Kidney (tissue), 13 donors: ENCODE measurements at regions not wholly inside any gene's neighbourhood (a gene's known extent, or its start where the extent isn't known, plus 50 kb on each side); places are given as distances from the start of the nearest gene placed in this dataset.
A peak's percentile ranks its signal among the peaks of the same experiment; 100 is the strongest.

Source experiments
- DNase-seq, 5 donors: peaks; one replicate each; pipeline ENCODE4 v3.0.0-alpha.2; 2013 to 2020
- FAIRE-seq: peaks from 2 replicates; lab custom pipeline; 2012; peaks lifted over from hg19 to GRCh38; lab: Jason Lieb, UNC
- H3K27ac ChIP-seq, 2 donors: one replicate each; pipeline ENCODE4 v1.7.0; 2013; ENCODE audit warnings: low read depth in 2 of 2, low read length in 2 of 2, inconsistent platforms in 1 of 2
- H3K27me3 ChIP-seq: one replicate; pipeline ENCODE4 v1.7.1; 2013; ENCODE audit warnings: low read length, inconsistent platforms; ENCODE audit not compliant: control insufficient read depth, insufficient read depth
- H3K36me3 ChIP-seq, 3 donors: one replicate each; pipeline versions ENCODE4 v1.7.0 to v1.7.1; 2013; ENCODE audit warnings: low read length in 3 of 3, control low read depth in 1 of 3, inconsistent platforms in 1 of 3; ENCODE audit not compliant: insufficient read depth in 3 of 3, control insufficient read depth in 2 of 3
- H3K4me1 ChIP-seq, 3 donors: one replicate each; pipeline versions ENCODE4 v1.7.0 to v1.7.1; 2013; ENCODE audit warnings: low read length in 3 of 3, inconsistent platforms in 1 of 3, low read depth in 1 of 3; ENCODE audit not compliant: control insufficient read depth in 2 of 3, insufficient read depth in 2 of 3
- H3K4me3 ChIP-seq, 3 donors: one replicate each; pipeline versions ENCODE4 v1.7.0 to v1.8.1; 2013; ENCODE audit warnings: low read length in 3 of 3, control low read depth in 1 of 3, inconsistent platforms in 1 of 3
- H3K9ac ChIP-seq, 3 donors: one replicate each; pipeline versions ENCODE4 v1.7.0 to v1.7.1; 2013; ENCODE audit warnings: low read length in 3 of 3, control low read depth in 1 of 3, inconsistent platforms in 1 of 3
- H3K9me3 ChIP-seq, 3 donors: one replicate each; pipeline versions ENCODE4 v1.7.0 to v1.7.1; 2013; ENCODE audit warnings: low read length in 3 of 3, control low read depth in 1 of 3, inconsistent platforms in 1 of 3; ENCODE audit not compliant: control insufficient read depth in 2 of 3, insufficient read depth in 1 of 3
- CTCF ChIP-seq: IDR thresholded peaks from 3 replicates; pipeline ENCODE4 v1.5.1; 2012; ENCODE audit warnings: mild to moderate bottlenecking, moderate library complexity, borderline replicate concordance; ENCODE audit not compliant: insufficient read depth; ENCODE audit errors: extremely low read depth
- intact Hi-C: fragments of 100-400 bp; cut with DNase I; formaldehyde crosslinking; loops from one replicate; pipeline ENCODE4 v1.11.1; 2022
- donor health status: control.
- donor health status: control.
- donor health status: control.
- donor health status: control.
- donor health status: control.
- donor health status: DM: yes; HTN: yes; CAD: no.
- donor health status: Normal renal cell carcinoma (clear cell type).

GRCh38 chr15:95269242-95270183 lies 1038.2 kb downstream of the MCTP2 start:
- peak overlapping the region in 1 of 2 donors; percentile 49 for H3K27ac ChIP-seq
- no peaks in the 10 kb centered on the region for H3K36me3 ChIP-seq
- no peak overlapping the region for H3K9ac ChIP-seq
- H3K4me3 ChIP-seq = no peak overlapping the region
- no peaks in the 10 kb centered on the region for H3K27me3 ChIP-seq
- H3K9me3 ChIP-seq = no peaks in the 10 kb centered on the region
- H3K4me1 ChIP-seq = no peaks in the 10 kb centered on the region
- intact Hi-C loops = no loop called here
- FAIRE-seq (no peak), DNase-seq (peak in 1 of 5 donors; percentile 76)
- TF ChIP-seq CTCF = no peak

GRCh38 chr15:95274101-95274500 lies 1042.7 kb downstream of the MCTP2 start:
- intact Hi-C loops = no loop called here
- Histone ChIP-seq H3K9ac (no peak overlapping the region), H3K36me3 (no peaks in the 10 kb centered on the region), H3K9me3 (no peaks in the 10 kb centered on the region), H3K4me3 (no peak overlapping the region), H3K27me3 (no peaks in the 10 kb centered on the region), H3K4me1 (peaks cover 0 to 8% (median 0%) of the 10 kb centered on the region in 3 donors), H3K27ac (no peak overlapping the region)
- no peak for FAIRE-seq
- TF ChIP-seq CTCF = no peak
- no peak for DNase-seq

GRCh38 chr15:95277266-95277665 lies 1045.9 kb downstream of the MCTP2 start:
- Histone ChIP-seq H3K36me3 (no peaks in the 10 kb centered on the region), H3K4me3 (no peak overlapping the region), H3K9ac (no peak overlapping the region), H3K4me1 (peaks cover 0 to 8% (median 0%) of the 10 kb centered on the region in 3 donors), H3K9me3 (no peaks in the 10 kb centered on the region), H3K27ac (peak overlapping the region in 1 of 2 donors; percentile 70), H3K27me3 (no peaks in the 10 kb centered on the region)
- no peak for FAIRE-seq
- DNase-seq = peak in 3 of 5 donors; percentile 18 to 58 (median 54)
- no peak for TF ChIP-seq CTCF
- intact Hi-C loops = no loop called here
